ENCODE measurements at regions not wholly inside any gene's neighbourhood (a gene's known extent, or its start where the extent isn't known, plus 50 kb on each side); places are given as distances from the start of the nearest gene placed in this dataset.

- Histone ChIP-seq H3F3A (ENCODE audit: insufficient read depth) (no peaks in the 10 kb centered on the region), H3K36me3 (ENCODE audit: low read length) (no peaks in the 10 kb centered on the region), H3K4me3 (ENCODE audit: insufficient read depth, low read length, poor library complexity, severe bottlenecking) (no peak overlapping the region), H4K20me1 (ENCODE audit: low read depth, low read length) (no peaks in the 10 kb centered on the region), H3K4me2 (ENCODE audit: low read depth, low read length, poor library complexity, severe bottlenecking) (no peak overlapping the region), H3K27me3 (ENCODE audit: low read length) (no peaks in the 10 kb centered on the region), H3K9me2 (replicated peaks; ENCODE audit: insufficient read depth, low read length) (no peaks in the 10 kb centered on the region), H3K27ac (ENCODE audit: low read depth, low read length) (no peak overlapping the region), H3K9ac (ENCODE audit: low read length) (no peak overlapping the region), H2AFZ (ENCODE audit: low read depth, low read length, severe bottlenecking) (no peak overlapping the region), H3K79me2 (ENCODE audit: insufficient read depth, low read length) (no peaks in the 10 kb centered on the region), H3K9me3 (ENCODE audit: insufficient read depth, low read length) (no peaks in the 10 kb centered on the region)
- TF ChIP-seq, protein P1, sequence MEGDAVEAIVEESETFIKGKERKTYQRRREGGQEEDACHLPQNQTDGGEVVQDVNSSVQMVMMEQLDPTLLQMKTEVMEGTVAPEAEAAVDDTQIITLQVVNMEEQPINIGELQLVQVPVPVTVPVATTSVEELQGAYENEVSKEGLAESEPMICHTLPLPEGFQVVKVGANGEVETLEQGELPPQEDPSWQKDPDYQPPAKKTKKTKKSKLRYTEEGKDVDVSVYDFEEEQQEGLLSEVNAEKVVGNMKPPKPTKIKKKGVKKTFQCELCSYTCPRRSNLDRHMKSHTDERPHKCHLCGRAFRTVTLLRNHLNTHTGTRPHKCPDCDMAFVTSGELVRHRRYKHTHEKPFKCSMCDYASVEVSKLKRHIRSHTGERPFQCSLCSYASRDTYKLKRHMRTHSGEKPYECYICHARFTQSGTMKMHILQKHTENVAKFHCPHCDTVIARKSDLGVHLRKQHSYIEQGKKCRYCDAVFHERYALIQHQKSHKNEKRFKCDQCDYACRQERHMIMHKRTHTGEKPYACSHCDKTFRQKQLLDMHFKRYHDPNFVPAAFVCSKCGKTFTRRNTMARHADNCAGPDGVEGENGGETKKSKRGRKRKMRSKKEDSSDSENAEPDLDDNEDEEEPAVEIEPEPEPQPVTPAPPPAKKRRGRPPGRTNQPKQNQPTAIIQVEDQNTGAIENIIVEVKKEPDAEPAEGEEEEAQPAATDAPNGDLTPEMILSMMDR (IDR thresholded peaks at IDR 0.05; ENCODE audit: insufficient read depth, low read length, poor library complexity, severe bottlenecking), result no peak
- no peak for TF ChIP-seq EZH2phosphoT487 (conservative IDR thresholded peaks at IDR 0.05; ENCODE audit: low read length)
Measured at GRCh38 chr18:44546954-44547353, 133.7 kb upstream of the SETBP1 start.

DNA sequence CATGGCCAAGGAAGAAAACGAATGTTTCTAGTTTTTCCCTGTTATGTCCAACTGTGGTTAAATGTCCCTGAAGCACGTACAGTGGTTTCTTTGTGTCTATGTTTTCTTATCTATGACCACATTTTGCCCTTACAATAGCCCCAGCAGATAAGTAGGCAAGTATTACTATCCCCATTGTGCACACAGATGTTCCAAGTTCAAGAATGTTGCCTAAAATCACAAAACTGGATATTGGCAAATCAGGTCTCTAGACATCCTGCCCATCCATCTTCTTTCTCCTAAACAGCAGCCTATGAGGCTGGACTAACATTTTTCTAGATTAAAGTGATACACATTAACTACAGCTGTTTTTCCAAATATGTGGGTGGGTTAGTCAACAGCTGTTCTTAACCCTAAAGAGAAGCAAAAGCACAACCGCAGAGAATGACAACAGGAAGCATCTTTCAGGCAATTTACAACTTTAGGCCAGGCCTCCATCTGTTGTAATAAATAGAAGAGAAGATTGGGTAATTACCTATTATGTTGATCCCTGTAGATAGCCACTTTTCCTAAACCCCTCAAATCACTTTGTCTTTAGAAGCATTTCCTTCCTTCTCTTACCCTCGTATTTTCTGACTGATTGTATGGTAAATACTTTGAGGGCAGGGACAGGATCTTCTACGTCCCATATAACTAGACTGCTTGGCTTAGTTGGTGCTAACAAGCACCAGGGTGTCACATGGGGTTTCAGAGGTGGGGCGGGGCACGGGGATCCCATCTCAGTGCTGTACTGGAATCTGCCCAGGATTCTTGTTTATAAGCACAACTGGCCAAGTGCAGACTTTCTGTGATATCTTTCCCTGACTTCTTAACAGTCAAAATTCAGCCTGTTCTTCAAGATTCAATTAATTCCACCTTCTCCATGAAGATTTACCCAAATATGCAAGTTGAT is 132.1 kb upstream of the SETBP1 start:
- Histone ChIP-seq H3K27me3 (ENCODE audit: low read length) (no peaks in the 10 kb centered on the region), H3F3A (ENCODE audit: insufficient read depth) (no peaks in the 10 kb centered on the region), H4K20me1 (ENCODE audit: low read depth, low read length) (no peaks in the 10 kb centered on the region), H3K9me2 (replicated peaks; ENCODE audit: insufficient read depth, low read length) (no peaks in the 10 kb centered on the region), H3K4me2 (ENCODE audit: low read depth, low read length, poor library complexity, severe bottlenecking) (no peak overlapping the region), H3K27ac (ENCODE audit: low read depth, low read length) (no peak overlapping the region), H2AFZ (ENCODE audit: low read depth, low read length, severe bottlenecking) (no peak overlapping the region), H3K79me2 (ENCODE audit: insufficient read depth, low read length) (no peaks in the 10 kb centered on the region), H3K9me3 (ENCODE audit: insufficient read depth, low read length) (no peaks in the 10 kb centered on the region), H3K4me3 (ENCODE audit: insufficient read depth, low read length, poor library complexity, severe bottlenecking) (no peak overlapping the region), H3K36me3 (ENCODE audit: low read length) (no peaks in the 10 kb centered on the region), H3K9ac (ENCODE audit: low read length) (no peak overlapping the region)
- TF ChIP-seq, protein P1 (IDR thresholded peaks at IDR 0.05; ENCODE audit: insufficient read depth, low read length, poor library complexity, severe bottlenecking), result no peak
- TF ChIP-seq EZH2phosphoT487 (conservative IDR thresholded peaks at IDR 0.05; ENCODE audit: low read length), result no peak

GRCh38 chr18:44552706-44553105 is 128.0 kb upstream of the SETBP1 start:
- Histone ChIP-seq H4K20me1 (ENCODE audit: low read depth, low read length) (no peaks in the 10 kb centered on the region), H3K36me3 (ENCODE audit: low read length) (no peaks in the 10 kb centered on the region), H3K27me3 (ENCODE audit: low read length) (no peaks in the 10 kb centered on the region), H3K79me2 (ENCODE audit: insufficient read depth, low read length) (no peaks in the 10 kb centered on the region), H3K9me2 (replicated peaks; ENCODE audit: insufficient read depth, low read length) (no peaks in the 10 kb centered on the region), H3F3A (ENCODE audit: insufficient read depth) (no peaks in the 10 kb centered on the region), H3K4me3 (ENCODE audit: insufficient read depth, low read length, poor library complexity, severe bottlenecking) (no peak overlapping the region), H3K9ac (ENCODE audit: low read length) (no peak overlapping the region), H2AFZ (ENCODE audit: low read depth, low read length, severe bottlenecking) (no peak overlapping the region), H3K9me3 (ENCODE audit: insufficient read depth, low read length) (no peaks in the 10 kb centered on the region), H3K27ac (ENCODE audit: low read depth, low read length) (no peak overlapping the region), H3K4me2 (ENCODE audit: low read depth, low read length, poor library complexity, severe bottlenecking) (no peak overlapping the region)
- no peak for TF ChIP-seq EZH2phosphoT487 (conservative IDR thresholded peaks at IDR 0.05; ENCODE audit: low read length)
- TF ChIP-seq, protein P1 (IDR thresholded peaks at IDR 0.05; ENCODE audit: insufficient read depth, low read length, poor library complexity, severe bottlenecking), result no peak

Data from SU-DHL-6 (cell line).